HG02759 (cell line): ENCODE measurements at regions not wholly inside any gene's neighbourhood (a gene's known extent, or its start where the extent isn't known, plus 50 kb on each side); places are given as distances from the start of the nearest gene placed in this dataset.

Source experiments
- ATAC-seq: cut with Tn5 transposase; IDR thresholded peaks from one replicate; pipeline ENCODE4 v1.9.1; 2021; ENCODE audit warnings: mild to moderate bottlenecking, moderate library complexity; ENCODE audit not compliant: unreplicated experiment

GRCh38 chr20:12414446-12415274 lies 497.0 kb downstream of the BTBD3 start:
- ATAC-seq = no peak

GRCh38 chr20:12416281-12416680 lies 498.6 kb downstream of the BTBD3 start:
- no peak for ATAC-seq

GRCh38 chr20:12433724-12434123 lies 516.0 kb downstream of the BTBD3 start:
- no peak for ATAC-seq

GRCh38 chr20:12434672-12435071 lies 517.0 kb downstream of the BTBD3 start:
- ATAC-seq = no peak

- ATAC-seq = no peak
These were observed 517.6 kb downstream of the BTBD3 start for GRCh38 chr20:12435268-12435667.

- ATAC-seq = no peak
These were observed 536.0 kb downstream of the BTBD3 start for GRCh38 chr20:12453711-12454110.

- ATAC-seq = no peak
These were observed 537.5 kb downstream of the BTBD3 start for GRCh38 chr20:12455148-12455547.

- no peak for ATAC-seq
These were observed 540.5 kb downstream of the BTBD3 start for GRCh38 chr20:12458241-12458640.

GRCh38 chr20:12464036-12464435 lies 544.7 kb upstream of the SPTLC3 start:
- ATAC-seq = no peak

GRCh38 chr20:12466915-12467314 lies 541.9 kb upstream of the SPTLC3 start:
- ATAC-seq = no peak

GRCh38 chr20:12467758-12468157 lies 541.0 kb upstream of the SPTLC3 start:
- no peak for ATAC-seq

GRCh38 chr20:12482661-12483060 lies 526.1 kb upstream of the SPTLC3 start:
- no peak for ATAC-seq

GRCh38 chr20:12502443-12502842 lies 506.3 kb upstream of the SPTLC3 start:
- no peak for ATAC-seq

- no peak for ATAC-seq
These were observed 504.0 kb upstream of the SPTLC3 start for GRCh38 chr20:12504779-12505178.

GRCh38 chr20:12511499-12511898 lies 497.3 kb upstream of the SPTLC3 start:
- ATAC-seq = no peak

GRCh38 chr20:12512755-12513154 lies 496.0 kb upstream of the SPTLC3 start:
- ATAC-seq = no peak

GRCh38 chr20:12528104-12528503 lies 480.7 kb upstream of the SPTLC3 start:
- no peak for ATAC-seq

- no peak for ATAC-seq
These were observed 480.2 kb upstream of the SPTLC3 start for GRCh38 chr20:12528591-12529041.

GRCh38 chr20:12531626-12532025 lies 477.1 kb upstream of the SPTLC3 start:
- ATAC-seq = no peak

- no peak for ATAC-seq
These were observed 473.5 kb upstream of the SPTLC3 start for GRCh38 chr20:12535316-12535715.

- ATAC-seq = no peak
These were observed 473.0 kb upstream of the SPTLC3 start for GRCh38 chr20:12535770-12536169.

- ATAC-seq = no peak
These were observed 454.3 kb upstream of the SPTLC3 start for GRCh38 chr20:12554426-12554825.

- ATAC-seq = no peak
These were observed 453.4 kb upstream of the SPTLC3 start for GRCh38 chr20:12555369-12555768.
